Glutamatergic neuron (in vitro differentiated cells): ENCODE measurements at regions not wholly inside any gene's neighbourhood (a gene's known extent, or its start where the extent isn't known, plus 50 kb on each side); places are given as distances from the start of the nearest gene placed in this dataset.
A peak's percentile ranks its signal among the peaks of the same experiment; 100 is the strongest.

ENCODE experiments used
- DNase-seq: peaks from one replicate; pipeline ENCODE4 v3.0.0; 2022
- H3K27ac Mint-ChIP-seq: one replicate; pipeline ENCODE4 v1.8.0; 2020; ENCODE audit warnings: mild to moderate bottlenecking, mixed read lengths, inconsistent platforms; ENCODE audit not compliant: unreplicated experiment
- H3K27me3 Mint-ChIP-seq: one replicate; pipeline ENCODE4 v1.8.0; 2020; ENCODE audit warnings: mild to moderate bottlenecking, moderate library complexity, mixed read lengths, inconsistent platforms; ENCODE audit not compliant: unreplicated experiment
- H3K36me3 Mint-ChIP-seq: one replicate; pipeline ENCODE4 v1.8.0; 2020; ENCODE audit warnings: mild to moderate bottlenecking, mixed read lengths, inconsistent platforms; ENCODE audit not compliant: unreplicated experiment
- H3K4me1 Mint-ChIP-seq: one replicate; pipeline ENCODE4 v1.8.0; 2020; ENCODE audit warnings: mild to moderate bottlenecking, low read depth, mixed read lengths, inconsistent platforms; ENCODE audit not compliant: unreplicated experiment
- H3K4me3 Mint-ChIP-seq: one replicate; pipeline ENCODE4 v1.8.0; 2020; ENCODE audit warnings: mild to moderate bottlenecking, mixed read lengths, inconsistent platforms; ENCODE audit not compliant: unreplicated experiment
- H3K9me3 Mint-ChIP-seq: one replicate; pipeline ENCODE4 v1.8.0; 2020; ENCODE audit warnings: mild to moderate bottlenecking, moderate library complexity, mixed read lengths, inconsistent platforms; ENCODE audit not compliant: unreplicated experiment
- TF ChIP-seq, protein P1 (sequence below): fragments of 200-600 bp; sonication (generic); IDR thresholded peaks from one replicate; pipeline ENCODE4 v1.5.0; 2021; ENCODE audit not compliant: partially characterized antibody, unreplicated experiment

DNA sequence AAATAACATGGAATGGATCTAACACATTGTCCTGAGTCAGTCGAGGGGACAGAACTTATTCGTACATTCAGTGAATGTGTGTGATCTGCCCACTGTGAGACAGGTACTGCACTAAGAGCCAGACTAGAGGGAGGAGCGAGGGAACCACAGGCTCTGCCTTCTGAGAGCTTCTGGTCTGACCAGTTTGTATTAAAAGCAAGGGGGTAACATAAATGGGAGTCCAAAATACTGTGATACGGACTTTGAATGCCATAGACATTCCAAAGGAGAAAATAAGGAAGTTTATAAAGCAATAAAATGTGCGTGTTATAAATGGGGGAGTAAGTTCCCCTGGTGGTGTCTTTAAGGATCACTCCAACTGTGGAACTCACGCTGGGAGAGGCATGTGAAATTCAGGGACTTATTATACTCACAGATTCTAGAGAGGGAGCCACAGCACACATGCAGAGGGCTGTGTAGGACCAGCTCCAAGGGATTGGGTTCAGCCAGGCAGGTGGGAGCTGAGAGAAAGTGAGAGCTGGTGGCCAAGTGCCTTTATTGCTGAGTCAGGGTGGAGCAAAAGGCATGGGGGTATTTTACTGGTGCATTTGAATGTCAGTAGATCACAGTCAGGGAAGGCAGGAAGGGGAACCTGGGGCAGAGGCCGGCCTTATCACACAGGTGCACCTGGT lies 186.5 kb upstream of the WWC1 start:
- Mint-ChIP-seq H3K36me3 (peaks cover 1% of the 10 kb centered on the region), H3K4me3 (peak overlapping the region; percentile 22), H3K4me1 (peaks cover 43% of the 10 kb centered on the region), H3K27me3 (peaks cover 2% of the 10 kb centered on the region), H3K9me3 (peaks cover 8% of the 10 kb centered on the region), H3K27ac (peak overlapping the region; percentile 35)
- DNase-seq, result no peak
- TF ChIP-seq, protein P1, sequence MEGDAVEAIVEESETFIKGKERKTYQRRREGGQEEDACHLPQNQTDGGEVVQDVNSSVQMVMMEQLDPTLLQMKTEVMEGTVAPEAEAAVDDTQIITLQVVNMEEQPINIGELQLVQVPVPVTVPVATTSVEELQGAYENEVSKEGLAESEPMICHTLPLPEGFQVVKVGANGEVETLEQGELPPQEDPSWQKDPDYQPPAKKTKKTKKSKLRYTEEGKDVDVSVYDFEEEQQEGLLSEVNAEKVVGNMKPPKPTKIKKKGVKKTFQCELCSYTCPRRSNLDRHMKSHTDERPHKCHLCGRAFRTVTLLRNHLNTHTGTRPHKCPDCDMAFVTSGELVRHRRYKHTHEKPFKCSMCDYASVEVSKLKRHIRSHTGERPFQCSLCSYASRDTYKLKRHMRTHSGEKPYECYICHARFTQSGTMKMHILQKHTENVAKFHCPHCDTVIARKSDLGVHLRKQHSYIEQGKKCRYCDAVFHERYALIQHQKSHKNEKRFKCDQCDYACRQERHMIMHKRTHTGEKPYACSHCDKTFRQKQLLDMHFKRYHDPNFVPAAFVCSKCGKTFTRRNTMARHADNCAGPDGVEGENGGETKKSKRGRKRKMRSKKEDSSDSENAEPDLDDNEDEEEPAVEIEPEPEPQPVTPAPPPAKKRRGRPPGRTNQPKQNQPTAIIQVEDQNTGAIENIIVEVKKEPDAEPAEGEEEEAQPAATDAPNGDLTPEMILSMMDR, result peak; percentile 35

DNA sequence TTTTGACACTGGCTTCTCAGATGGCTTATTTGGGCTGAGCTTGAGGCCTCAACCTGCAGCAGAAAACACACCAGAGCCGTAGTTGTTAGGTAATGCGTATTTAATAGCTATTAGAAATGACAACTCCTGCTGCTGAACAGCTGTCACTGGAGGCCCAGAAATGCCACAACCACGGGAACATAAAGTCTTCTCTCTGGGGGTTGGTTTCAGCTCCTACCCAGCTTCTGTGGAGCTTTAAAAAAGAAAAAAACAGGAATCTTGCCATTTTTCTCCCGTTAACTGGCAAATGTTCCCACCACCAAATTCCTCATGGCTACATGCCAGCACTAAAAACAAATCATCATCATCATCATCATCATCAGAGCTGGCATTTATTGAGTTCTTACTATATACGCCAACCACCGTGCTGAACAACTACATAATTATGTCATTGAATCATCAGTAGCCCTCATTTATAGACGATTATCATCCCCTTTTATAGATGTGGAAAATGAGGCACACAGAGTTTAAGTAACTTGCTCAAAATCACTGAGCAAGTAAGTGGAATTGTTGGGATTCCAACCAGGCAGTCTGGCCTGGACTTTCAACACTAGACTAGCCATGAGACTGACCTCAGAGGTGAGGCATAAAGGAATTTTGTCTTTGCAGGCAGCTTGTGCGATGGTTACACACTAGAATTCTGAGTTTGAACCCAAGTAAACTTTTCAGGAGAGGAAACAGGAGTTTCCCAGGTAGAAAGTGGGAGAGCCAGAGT lies 185.3 kb upstream of the WWC1 start:
- H3K27ac Mint-ChIP-seq, result peak overlapping the region; percentile 45
- H3K27me3 Mint-ChIP-seq, result no peaks in the 10 kb centered on the region
- no peak for DNase-seq

DNA sequence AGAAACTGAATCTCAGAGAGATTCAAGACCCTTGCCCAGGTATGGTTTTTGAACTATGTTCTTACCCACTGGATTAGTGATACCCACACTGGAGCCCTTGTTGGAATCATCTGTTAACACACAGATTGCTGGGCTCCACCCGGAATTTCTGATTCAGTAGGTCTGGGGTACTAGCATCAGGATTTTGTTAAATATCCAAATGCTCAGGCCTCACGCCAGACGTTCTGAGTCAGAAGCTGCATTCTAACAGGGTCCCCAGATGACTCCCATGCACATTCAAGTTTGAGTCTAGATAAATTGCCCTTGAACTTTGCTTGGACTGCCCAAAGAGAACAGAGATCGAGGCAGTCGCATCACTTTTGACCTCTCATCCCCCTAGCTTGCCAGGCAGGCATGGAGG lies 182.0 kb upstream of the WWC1 start:
- H3K4me1 Mint-ChIP-seq, result peaks cover 55% of the 10 kb centered on the region

More for the DNA sequence above, 185.3 kb upstream of the WWC1 start:
- Mint-ChIP-seq H3K4me3 (peak overlapping the region; percentile 39), H3K4me1 (peaks cover 52% of the 10 kb centered on the region), H3K9me3 (peaks cover 5% of the 10 kb centered on the region), H3K36me3 (no peaks in the 10 kb centered on the region)
- TF ChIP-seq, protein P1, result no peak

DNA sequence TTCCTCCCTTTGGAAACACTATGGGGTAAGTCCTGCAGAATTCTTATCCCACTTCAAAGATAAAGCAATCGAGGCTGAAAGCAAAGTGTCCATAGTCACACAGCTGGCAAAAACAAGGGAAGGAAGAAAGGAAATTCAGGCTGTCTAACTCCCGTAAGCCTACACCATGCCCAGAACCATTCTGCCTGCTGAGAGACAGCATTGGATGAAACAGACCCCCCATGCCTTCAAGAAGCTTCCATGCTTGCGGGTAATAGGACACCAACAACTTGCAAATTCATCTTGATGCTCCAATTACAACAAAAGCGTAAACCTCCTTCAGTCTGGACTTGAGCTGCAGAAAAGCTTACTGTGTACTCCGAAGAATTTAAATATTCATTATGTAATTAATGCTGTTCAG lies 181.1 kb upstream of the WWC1 start:
- H3K27ac Mint-ChIP-seq, result no peak overlapping the region
- H3K4me1 Mint-ChIP-seq, result peaks cover 45% of the 10 kb centered on the region
- DNase-seq, result no peak
- no peak overlapping the region for H3K4me3 Mint-ChIP-seq
- TF ChIP-seq, protein P1, result no peak
- no peaks in the 10 kb centered on the region for H3K36me3 Mint-ChIP-seq
- no peaks in the 10 kb centered on the region for H3K27me3 Mint-ChIP-seq
- H3K9me3 Mint-ChIP-seq, result peaks cover 5% of the 10 kb centered on the region

More for the DNA sequence above, 182.0 kb upstream of the WWC1 start:
- DNase-seq, result no peak
- Mint-ChIP-seq H3K36me3 (no peaks in the 10 kb centered on the region), H3K4me3 (no peak overlapping the region), H3K27me3 (no peaks in the 10 kb centered on the region), H3K9me3 (peaks cover 5% of the 10 kb centered on the region), H3K27ac (no peak overlapping the region)
- TF ChIP-seq, protein P1, result no peak
